NCI-H2196 treated with DMSO at 0.1 percent for 48 hours (cell line): ENCODE measurements at regions not wholly inside any gene's neighbourhood (a gene's known extent, or its start where the extent isn't known, plus 50 kb on each side); places are given as distances from the start of the nearest gene placed in this dataset.

ENCODE experiments used
- DNase-seq: peaks from one replicate; lab custom pipeline; 2025; ENCODE audit not compliant: unreplicated experiment; lab: John Stamatoyannopoulos, UW

- no peak for DNase-seq
These were observed 426.6 kb downstream of the OCA2 start for GRCh38 chr15:27672537-27672936.

GRCh38 chr15:27671819-27672437 lies 427.2 kb downstream of the OCA2 start:
- DNase-seq: no peak

DNA sequence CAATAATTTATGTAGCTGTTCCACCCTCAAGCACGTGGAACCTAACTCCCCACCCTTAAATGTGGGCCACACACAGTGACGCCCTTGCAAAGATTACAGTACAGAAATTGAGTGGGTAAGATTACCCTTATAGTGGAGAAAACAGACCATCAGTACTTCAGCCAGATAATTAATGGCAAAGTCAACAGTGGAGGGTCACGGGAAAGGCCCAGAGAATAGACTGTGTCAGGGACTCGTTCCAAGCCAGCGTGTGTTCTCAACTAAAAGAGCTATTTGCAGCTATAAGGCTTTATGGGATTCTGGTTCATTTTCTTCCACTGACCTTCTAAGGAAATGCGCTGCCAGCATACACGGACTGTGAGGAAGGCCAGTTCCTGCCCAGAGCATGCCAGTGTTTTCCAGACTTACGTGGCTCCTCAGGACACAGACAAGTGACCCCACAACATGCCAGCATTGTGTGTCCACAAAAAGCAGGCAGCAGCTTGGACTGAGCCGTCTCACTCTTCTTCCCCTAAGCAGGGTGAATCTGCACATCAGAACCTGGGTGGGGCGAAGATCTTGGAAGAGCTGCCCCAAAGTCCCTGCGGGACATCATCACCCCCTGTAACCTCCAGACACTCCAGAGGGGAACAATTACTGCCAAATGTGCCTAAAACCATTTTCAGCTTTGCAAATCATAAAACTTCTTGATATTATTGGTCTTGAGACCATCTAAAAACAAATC lies 428.5 kb downstream of the OCA2 start:
- DNase-seq: no peak

GRCh38 chr15:27669641-27670040 lies 429.5 kb downstream of the OCA2 start:
- DNase-seq: no peak

- DNase-seq: no peak
These were observed 430.5 kb downstream of the OCA2 start for GRCh38 chr15:27668471-27669220.

- DNase-seq: no peak
These were observed 434.1 kb downstream of the OCA2 start for GRCh38 chr15:27665002-27665401.

- DNase-seq: no peak
These were observed 436.2 kb downstream of the OCA2 start for GRCh38 chr15:27662892-27663291.

- DNase-seq: no peak
These were observed 438.4 kb downstream of the OCA2 start for GRCh38 chr15:27660676-27661075.

DNA sequence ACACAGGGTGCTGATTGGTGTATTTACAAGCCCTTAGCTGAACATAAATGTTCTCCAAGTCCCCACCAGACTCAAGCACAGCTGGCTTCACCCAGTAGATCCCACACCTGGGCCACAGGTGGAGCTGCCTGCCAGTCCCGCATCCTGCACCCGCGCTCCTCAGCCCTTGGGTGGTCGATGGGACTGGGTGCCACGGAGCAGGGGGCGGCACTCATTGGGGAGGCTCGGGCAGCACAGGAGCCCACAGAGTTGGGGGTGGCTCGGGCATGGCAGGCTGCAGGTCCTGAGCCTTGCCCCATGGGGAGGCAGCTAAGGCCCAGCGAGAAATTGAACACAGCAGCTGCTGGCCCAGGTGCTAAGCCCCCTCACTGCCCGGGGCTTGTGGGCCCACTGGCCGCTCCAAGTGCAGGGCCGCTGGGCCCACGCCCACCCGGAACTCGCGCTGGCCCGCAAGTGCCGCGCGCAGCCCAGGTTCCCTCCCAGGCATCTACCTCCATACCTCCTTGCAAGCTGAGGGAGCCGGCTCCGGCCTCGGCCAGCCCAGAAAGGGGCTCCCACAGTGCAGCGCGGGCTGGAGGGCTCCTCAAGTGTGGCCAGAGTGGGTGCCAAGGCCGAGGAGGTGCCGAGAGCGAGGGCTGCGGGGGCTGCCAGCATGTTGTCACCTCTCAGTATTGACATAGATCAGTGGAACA lies 442.7 kb downstream of the OCA2 start:
- no peak for DNase-seq

GRCh38 chr15:27655056-27655455 lies 444.1 kb downstream of the OCA2 start:
- no peak for DNase-seq

- DNase-seq: no peak
These were observed 448.9 kb downstream of the OCA2 start for GRCh38 chr15:27650244-27650643.

DNA sequence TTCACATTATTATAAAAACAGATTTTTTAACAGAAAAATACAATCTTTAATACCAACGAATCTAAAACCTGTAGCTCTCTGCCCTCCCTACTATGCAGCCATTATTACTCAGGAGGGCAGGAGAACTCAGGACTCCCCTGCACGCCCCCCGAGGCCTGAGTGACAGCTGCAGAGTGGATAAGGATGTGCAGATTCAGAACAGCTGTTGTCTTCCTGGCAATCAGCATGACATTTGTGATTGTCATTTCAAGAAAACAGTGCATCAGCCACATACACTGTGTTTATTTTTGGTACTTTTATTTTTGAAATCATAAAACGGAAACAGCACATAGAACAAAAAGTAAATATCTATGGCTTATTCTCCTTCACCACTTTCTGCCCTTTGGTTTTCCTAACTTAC lies 450.8 kb downstream of the OCA2 start:
- DNase-seq: no peak

- DNase-seq: no peak
These were observed 452.6 kb downstream of the OCA2 start for GRCh38 chr15:27646531-27646930.

DNA sequence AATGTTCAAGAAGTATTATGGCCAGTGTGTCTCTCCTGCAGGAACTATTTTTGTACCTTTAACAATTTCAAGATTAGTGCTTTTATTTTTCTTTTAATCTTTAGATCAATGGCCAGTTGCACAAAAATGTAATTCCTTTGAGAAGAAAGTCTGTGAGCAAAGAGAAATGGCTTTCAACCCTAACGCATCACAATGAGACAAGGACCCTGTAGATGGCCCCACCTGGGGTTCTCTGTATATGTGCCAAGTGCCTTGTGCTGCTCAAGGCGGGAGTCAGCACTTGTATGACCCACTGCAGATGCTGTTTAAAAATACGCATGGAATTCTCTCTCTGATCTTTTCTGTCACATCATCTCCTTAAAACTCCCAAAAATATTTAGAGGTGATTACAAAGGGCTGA lies 453.4 kb downstream of the OCA2 start:
- DNase-seq: no peak

- no peak for DNase-seq
These were observed 456.1 kb downstream of the OCA2 start for GRCh38 chr15:27642981-27643380.

DNA sequence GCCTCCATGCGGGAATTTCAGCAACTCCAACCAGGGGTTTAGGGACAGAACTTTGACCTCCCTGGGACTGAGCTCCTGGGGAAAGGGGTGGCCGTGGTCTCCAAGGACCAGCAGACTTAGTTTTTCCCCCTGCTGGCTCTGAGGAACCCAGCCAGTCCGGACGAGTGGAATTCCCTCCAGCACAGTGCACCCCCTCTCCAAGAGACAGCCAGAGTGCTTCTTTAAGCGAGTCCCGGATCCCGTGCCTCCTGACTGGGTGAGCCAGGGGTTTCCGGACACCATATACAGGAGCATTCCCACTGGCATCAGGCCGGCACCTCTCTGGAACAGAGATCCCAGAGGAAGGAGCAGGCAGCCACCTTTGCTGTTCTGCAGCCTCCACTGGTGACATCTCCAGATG lies 459.5 kb downstream of the OCA2 start:
- DNase-seq: no peak

DNA sequence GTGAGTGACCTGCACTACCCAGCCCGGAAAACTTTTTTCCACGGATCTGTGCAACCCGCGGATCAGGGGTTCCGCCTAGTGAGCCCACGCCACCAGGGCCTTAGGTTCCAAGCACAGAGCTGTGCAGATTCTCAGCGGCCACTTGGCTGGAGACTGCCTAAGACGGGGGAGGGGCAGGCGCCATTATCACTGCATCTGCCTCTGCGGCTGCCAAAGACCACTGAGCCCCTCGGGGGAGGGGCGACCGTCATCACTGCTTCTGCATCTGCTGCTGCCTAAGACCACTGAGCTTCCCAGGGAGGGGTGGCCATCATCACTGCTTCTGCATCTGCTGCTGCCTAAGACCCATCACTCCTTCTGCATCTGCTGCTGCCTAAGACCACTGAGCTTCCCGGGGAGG lies 460.2 kb downstream of the OCA2 start:
- no peak for DNase-seq

DNA sequence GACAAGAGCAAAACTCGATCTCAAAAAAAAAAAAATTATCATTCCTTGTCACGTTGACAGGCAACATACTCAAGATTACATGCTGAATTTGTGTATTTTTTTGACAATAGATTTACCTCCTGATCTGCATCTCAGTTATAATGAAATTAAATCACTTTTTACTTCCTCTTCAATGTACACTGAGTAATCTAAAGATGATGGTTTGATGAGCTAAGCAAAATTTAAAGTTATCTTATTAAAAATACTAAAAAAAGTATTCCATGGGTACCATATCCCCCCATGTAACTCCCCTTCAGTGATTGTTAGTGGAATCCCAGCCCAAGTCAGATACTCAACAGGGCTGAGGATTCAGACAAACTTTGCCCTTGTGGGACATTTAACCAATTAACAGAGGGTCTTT lies 463.2 kb downstream of the OCA2 start:
- no peak for DNase-seq

- no peak for DNase-seq
These were observed 470.6 kb downstream of the OCA2 start for GRCh38 chr15:27628486-27628885.

- no peak for DNase-seq
These were observed 471.5 kb downstream of the OCA2 start for GRCh38 chr15:27627623-27628022.

DNA sequence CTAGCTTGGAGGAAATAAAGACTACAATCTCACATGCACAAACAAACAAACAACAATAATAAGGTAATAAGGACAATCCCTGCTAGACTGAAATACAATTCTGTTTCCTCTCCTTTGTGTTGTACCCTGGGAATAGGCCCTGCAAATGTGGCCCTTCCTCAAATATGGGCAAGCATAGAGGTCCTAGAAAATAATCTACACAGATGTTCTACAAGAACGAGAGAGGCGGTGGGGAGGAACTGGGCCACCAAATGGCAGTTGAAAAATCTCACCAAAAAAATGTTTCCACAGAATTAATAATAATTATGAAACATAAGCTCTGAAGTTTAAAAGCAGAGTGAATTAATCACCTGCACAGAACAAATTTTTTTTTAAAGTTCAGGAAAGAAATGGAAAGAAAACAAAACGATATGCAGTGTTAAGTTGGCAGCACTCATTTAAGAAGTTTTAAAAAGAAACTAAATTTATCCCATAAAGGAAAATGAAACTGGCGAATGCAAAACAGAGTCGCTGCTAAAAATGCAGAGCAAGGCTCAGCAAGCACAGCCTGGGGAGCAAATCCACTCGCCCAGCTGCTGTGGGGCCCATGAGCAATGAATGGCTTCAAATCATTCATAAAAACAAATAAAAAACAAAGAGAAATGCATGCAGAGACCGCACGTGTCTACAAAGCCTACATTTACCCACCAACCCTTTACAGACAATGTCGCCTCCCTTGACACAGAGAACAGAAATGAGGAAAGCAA lies 475.4 kb downstream of the OCA2 start:
- DNase-seq: no peak
